Esophagus muscularis mucosa (tissue), 4 donors: ENCODE measurements at regions not wholly inside any gene's neighbourhood (a gene's known extent, or its start where the extent isn't known, plus 50 kb on each side); places are given as distances from the start of the nearest gene placed in this dataset.

Source experiments
- DNase-seq: peaks from one replicate; pipeline ENCODE4 v3.0.0-alpha.2; 2017; ENCODE audit errors: extremely low spot score
- H3K27ac ChIP-seq, 4 donors: fragments of 200-600 bp; sonication (generic); replicated peaks in 1 of 4; 1 replicate in 3 of 4; 2 replicates in 1 of 4; pipeline ENCODE4 v1.5.1; 2016 to 2019; ENCODE audit warnings: mild to moderate bottlenecking in 1 of 4
- H3K27me3 ChIP-seq, 4 donors: fragments of 200-600 bp; sonication (generic); one replicate each; pipeline versions ENCODE4 v1.5.1 to v1.6.0; 2016 to 2019
- H3K36me3 ChIP-seq, 4 donors: fragments of 200-600 bp; sonication (generic); one replicate each; pipeline ENCODE4 v1.5.1; 2016 to 2019
- H3K4me1 ChIP-seq, 4 donors: fragments of 200-600 bp; sonication (generic); one replicate each; pipeline ENCODE4 v1.5.1; 2016 to 2019
- H3K4me3 ChIP-seq, 4 donors: fragments of 200-600 bp; sonication (generic); 1 replicate in 2 of 4; 2 replicates in 2 of 4; pipeline ENCODE4 v1.5.1; 2016 to 2019; ENCODE audit warnings: mild to moderate bottlenecking in 4 of 4, moderate library complexity in 1 of 4
- H3K9me3 ChIP-seq, 4 donors: fragments of 200-600 bp; sonication (generic); 1 replicate in 3 of 4; 2 replicates in 1 of 4; pipeline ENCODE4 v1.5.1; 2016 to 2019
- CTCF ChIP-seq, 3 experiments: fragments of 200-600 bp in 2 of 3; fragments of 450-650 bp in 1 of 3; sonication (generic) in 2 of 3; IDR thresholded peaks; one replicate each; pipeline ENCODE4 v1.5.1; 2017 to 2019; ENCODE audit warnings: antibody characterized with exemption in 3 of 3, mild to moderate bottlenecking in 2 of 3, moderate library complexity in 1 of 3
- EP300 ChIP-seq: sonication (generic); formaldehyde crosslinking; IDR thresholded peaks from one replicate; pipeline ENCODE4 v1.6.1; 2017; ENCODE audit warnings: antibody characterized with exemption
- POLR2A ChIP-seq: fragments of 450-650 bp; IDR thresholded peaks from one replicate; pipeline ENCODE4 v1.6.1; 2017; ENCODE audit warnings: antibody characterized with exemption, moderate library complexity, mild to moderate bottlenecking, low read depth
- POLR2AphosphoS5 ChIP-seq, 2 donors: sonication (generic); formaldehyde crosslinking; IDR thresholded peaks; one replicate each; pipeline ENCODE4 v1.6.1; 2017; ENCODE audit warnings: antibody characterized with exemption in 2 of 2
- WGBS: methylation state at CpG from one replicate; pipeline ENCODE4 v1.1.5; 2018; 5-methylcytosine and 5-hydroxymethylcytosine counted together
- intact Hi-C: fragments of 100-400 bp; cut with DNase I; formaldehyde crosslinking; loops from one replicate; pipeline ENCODE4 v1.15.1; 2023

DNA sequence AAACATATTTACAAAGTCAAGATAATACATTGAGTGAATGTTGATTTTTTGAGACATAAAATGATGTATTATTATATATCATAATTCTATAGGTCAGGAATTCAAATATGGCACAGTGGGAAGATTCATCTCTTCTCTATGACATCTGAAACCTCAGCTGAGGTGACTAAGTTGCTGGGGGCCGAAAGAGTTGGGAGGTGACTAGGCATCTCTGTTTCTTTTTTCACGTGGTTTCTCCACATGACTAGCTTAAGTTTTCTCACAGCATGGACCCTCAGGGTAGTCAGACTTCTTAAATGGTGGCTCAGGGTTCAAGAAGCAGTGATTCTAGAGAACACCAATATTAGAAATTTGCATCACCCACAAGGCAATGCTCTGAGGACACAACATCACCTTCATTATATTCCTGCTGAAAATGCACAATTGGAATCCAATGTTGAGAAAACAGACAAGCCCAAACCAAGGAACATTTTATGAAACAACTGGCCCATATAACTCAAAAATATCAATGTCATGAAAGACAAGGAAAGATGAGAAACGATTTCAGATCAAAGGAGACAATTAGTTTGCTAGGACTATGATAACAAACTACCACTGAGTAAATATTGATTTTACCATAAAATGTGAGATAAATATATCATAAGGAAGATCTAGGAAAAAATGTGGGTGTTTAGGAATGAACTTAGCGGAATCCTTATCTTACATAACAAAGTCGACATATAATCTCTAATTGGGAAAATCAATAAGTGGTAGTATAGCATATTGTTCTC, 273.3 kb upstream of the IRAK1BP1 start:
- Histone ChIP-seq H3K27ac (no peak overlapping the region), H3K4me3 (no peak overlapping the region), H3K9me3 (no peaks in the 10 kb centered on the region), H3K36me3 (no peaks in the 10 kb centered on the region), H3K4me1 (peaks cover 0 to 7% (median 2%) of the 10 kb centered on the region in 4 donors), H3K27me3 (no peaks in the 10 kb centered on the region)
- no peak for DNase-seq
- intact Hi-C loops, result no loop called here
- TF ChIP-seq POLR2AphosphoS5 (IDR thresholded peaks at IDR 0.05), result no peak
- 89% methylated on average over 5 of the region's 5 CpGs for WGBS

GRCh38 chr6:78594668-78595066, 272.7 kb upstream of the IRAK1BP1 start:
- H3K4me1 ChIP-seq, result peaks cover 0 to 11% (median 5%) of the 10 kb centered on the region in 4 donors

DNA sequence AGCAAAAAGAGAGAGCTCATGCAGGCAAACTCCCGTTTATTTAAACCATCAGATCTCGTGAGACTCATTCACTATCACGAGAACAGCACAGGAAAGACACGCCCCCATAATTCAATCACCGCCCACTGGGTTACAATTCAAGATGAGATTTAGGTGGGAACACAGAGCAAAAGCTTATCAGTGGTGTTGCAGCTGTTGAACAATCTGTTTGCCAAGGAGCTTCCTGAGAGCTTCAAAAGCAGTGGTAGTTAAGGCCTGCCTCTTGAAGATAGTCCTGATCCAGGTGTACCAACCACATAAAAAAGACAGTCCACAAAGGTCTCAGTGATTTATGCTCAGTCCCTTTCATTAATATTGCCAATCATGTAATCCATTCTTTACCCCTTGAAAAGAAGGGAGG, 269.4 kb upstream of the IRAK1BP1 start:
- no peaks in the 10 kb centered on the region for H3K36me3 ChIP-seq
- no peaks in the 10 kb centered on the region for H3K27me3 ChIP-seq
- H3K27ac ChIP-seq, result peak overlapping the region in 2 of 4 donors; percentile 54 to 55
- no peaks in the 10 kb centered on the region for H3K9me3 ChIP-seq
- no peak for DNase-seq
- H3K4me3 ChIP-seq, result no peak overlapping the region
- peaks cover 0 to 11% (median 6%) of the 10 kb centered on the region in 4 donors for H3K4me1 ChIP-seq
- TF ChIP-seq POLR2AphosphoS5 (IDR thresholded peaks at IDR 0.05) (no peak), EP300 (no peak), POLR2A (no peak), CTCF (IDR thresholded peaks at IDR 0.05) (no peak)
- 76% methylated on average over 5 of the region's 5 CpGs for WGBS
- intact Hi-C loops, result no loop called here

More at GRCh38 chr6:78594668-78595066, 272.7 kb upstream of the IRAK1BP1 start:
- WGBS, result 84% methylated on average over 2 of the region's 2 CpGs
- intact Hi-C loops, result no loop called here
- no peaks in the 10 kb centered on the region for H3K36me3 ChIP-seq
- no peak for DNase-seq
- no peak overlapping the region for H3K4me3 ChIP-seq
- no peaks in the 10 kb centered on the region for H3K27me3 ChIP-seq
- H3K27ac ChIP-seq, result no peak overlapping the region
- no peaks in the 10 kb centered on the region for H3K9me3 ChIP-seq
- TF ChIP-seq CTCF (IDR thresholded peaks at IDR 0.05) (no peak), EP300 (no peak), POLR2A (no peak), POLR2AphosphoS5 (IDR thresholded peaks at IDR 0.05) (no peak)

GRCh38 chr6:78598966-78599365, 268.4 kb upstream of the IRAK1BP1 start:
- WGBS, result 14% methylated on average over 1 of the region's 1 CpG

GRCh38 chr6:78599526-78599925, 267.8 kb upstream of the IRAK1BP1 start:
- no peaks in the 10 kb centered on the region for H3K9me3 ChIP-seq
- H3K27ac ChIP-seq, result no peak overlapping the region
- 65% methylated on average over 2 of the region's 2 CpGs for WGBS

More at GRCh38 chr6:78598966-78599365, 268.4 kb upstream of the IRAK1BP1 start:
- no peaks in the 10 kb centered on the region for H3K9me3 ChIP-seq
- H3K4me1 ChIP-seq, result peaks cover 0 to 11% (median 6%) of the 10 kb centered on the region in 4 donors
- intact Hi-C loops, result no loop called here
- H3K27me3 ChIP-seq, result no peaks in the 10 kb centered on the region
- peak overlapping the region in 1 of 4 donors; percentile 55 for H3K27ac ChIP-seq
- no peak for DNase-seq
- TF ChIP-seq EP300, result no peak
- no peak for TF ChIP-seq CTCF (IDR thresholded peaks at IDR 0.05)
- peak; percentile 55 to 58 for TF ChIP-seq POLR2AphosphoS5 (IDR thresholded peaks at IDR 0.05)
- H3K4me3 ChIP-seq, result no peak overlapping the region
- no peaks in the 10 kb centered on the region for H3K36me3 ChIP-seq

More at GRCh38 chr6:78599526-78599925, 267.8 kb upstream of the IRAK1BP1 start:
- TF ChIP-seq POLR2A (no peak), EP300 (no peak), CTCF (IDR thresholded peaks at IDR 0.05) (no peak), POLR2AphosphoS5 (IDR thresholded peaks at IDR 0.05) (no peak)
- H3K36me3 ChIP-seq, result no peaks in the 10 kb centered on the region
- H3K4me3 ChIP-seq, result no peak overlapping the region
- H3K4me1 ChIP-seq, result peaks cover 0 to 11% (median 6%) of the 10 kb centered on the region in 4 donors
- DNase-seq, result no peak
- no peaks in the 10 kb centered on the region for H3K27me3 ChIP-seq
- intact Hi-C loops, result no loop called here
